Natural killer cell treated with Interleukin-12 subunit alpha and Interleukin-12 subunit beta and Interleukin-15 and Interleukin-18, amount 100 ng/mL, for 72 hours (primary cell): ENCODE measurements at regions not wholly inside any gene's neighbourhood (a gene's known extent, or its start where the extent isn't known, plus 50 kb on each side); places are given as distances from the start of the nearest gene placed in this dataset.

Source experiments
- ATAC-seq, 2 donors: fragments of 150-1000 bp; cut with Tn5 transposase in 1 of 2; sonication (Bioruptor Pico), chemical (Tn5 transposase) in 1 of 2; 2 replicates each; pipeline ENCODE4 v1.10.0; 2021
- DNase-seq: peaks from one replicate; pipeline ENCODE4 v3.0.0; 2022; ENCODE audit warnings: low spot score
- H3K27ac Mint-ChIP-seq, 2 donors: 1 replicate in 1 of 2; 2 replicates in 1 of 2; pipeline ENCODE4 v1.8.0; 2022; ENCODE audit warnings: mixed read lengths in 2 of 2, mild to moderate bottlenecking in 1 of 2, moderate library complexity in 1 of 2
- H3K27me3 Mint-ChIP-seq, 2 donors: 1 replicate in 1 of 2; 2 replicates in 1 of 2; pipeline ENCODE4 v1.8.0; 2022; ENCODE audit warnings: mixed read lengths in 2 of 2
- H3K36me3 Mint-ChIP-seq: one replicate; pipeline ENCODE4 v1.8.0; 2022; ENCODE audit warnings: mixed read lengths
- H3K4me1 Mint-ChIP-seq, 2 donors: 1 replicate in 1 of 2; 2 replicates in 1 of 2; pipeline ENCODE4 v1.8.0; 2022; ENCODE audit warnings: low read depth in 2 of 2, mixed read lengths in 2 of 2, mild to moderate bottlenecking in 1 of 2
- H3K4me3 Mint-ChIP-seq: one replicate; pipeline ENCODE4 v1.8.0; 2022; ENCODE audit warnings: mixed read lengths
- H3K9me3 Mint-ChIP-seq: 2 replicates; pipeline ENCODE4 v1.8.0; 2022; ENCODE audit warnings: mixed read lengths

DNA sequence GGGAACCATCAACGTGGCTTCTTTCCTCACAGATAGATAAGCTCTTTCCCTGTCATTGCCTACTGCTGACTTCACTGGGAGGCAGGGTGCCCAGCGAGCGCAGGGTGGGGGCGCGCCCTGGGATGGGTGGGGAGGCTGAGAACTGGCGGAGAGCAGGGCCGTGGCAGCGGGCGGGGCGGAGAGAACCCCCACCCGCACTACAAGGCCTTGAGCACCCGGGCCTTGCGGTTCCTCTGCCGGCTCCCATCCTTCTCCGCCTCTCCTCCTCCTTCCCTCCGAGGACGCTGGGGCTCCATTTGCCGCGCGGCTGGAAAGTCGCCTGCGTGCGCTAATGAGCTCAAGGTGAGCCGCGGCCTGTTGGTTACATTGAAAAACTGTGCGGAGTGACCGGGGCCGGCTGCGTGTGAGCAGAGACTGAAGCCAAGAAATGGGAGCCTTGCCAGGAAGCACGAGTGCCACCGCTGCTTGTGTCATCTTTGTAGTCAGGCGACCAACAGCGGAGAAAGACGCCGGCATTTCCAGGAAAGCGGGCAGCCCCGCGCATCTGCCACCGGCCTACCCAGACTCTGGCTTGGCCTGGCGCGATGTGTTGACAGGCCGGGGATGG, 963.5 kb upstream of the SLC35B3 start:
- Mint-ChIP-seq H3K36me3 (no peaks in the 10 kb centered on the region), H3K27me3 (no peaks in the 10 kb centered on the region), H3K9me3 (peaks cover 6% of the 10 kb centered on the region), H3K27ac (no peak overlapping the region), H3K4me3 (no peak overlapping the region), H3K4me1 (peaks cover 0 to 2% of the 10 kb centered on the region in 2 donors)
- DNase-seq (no peak), ATAC-seq (no peak)

DNA sequence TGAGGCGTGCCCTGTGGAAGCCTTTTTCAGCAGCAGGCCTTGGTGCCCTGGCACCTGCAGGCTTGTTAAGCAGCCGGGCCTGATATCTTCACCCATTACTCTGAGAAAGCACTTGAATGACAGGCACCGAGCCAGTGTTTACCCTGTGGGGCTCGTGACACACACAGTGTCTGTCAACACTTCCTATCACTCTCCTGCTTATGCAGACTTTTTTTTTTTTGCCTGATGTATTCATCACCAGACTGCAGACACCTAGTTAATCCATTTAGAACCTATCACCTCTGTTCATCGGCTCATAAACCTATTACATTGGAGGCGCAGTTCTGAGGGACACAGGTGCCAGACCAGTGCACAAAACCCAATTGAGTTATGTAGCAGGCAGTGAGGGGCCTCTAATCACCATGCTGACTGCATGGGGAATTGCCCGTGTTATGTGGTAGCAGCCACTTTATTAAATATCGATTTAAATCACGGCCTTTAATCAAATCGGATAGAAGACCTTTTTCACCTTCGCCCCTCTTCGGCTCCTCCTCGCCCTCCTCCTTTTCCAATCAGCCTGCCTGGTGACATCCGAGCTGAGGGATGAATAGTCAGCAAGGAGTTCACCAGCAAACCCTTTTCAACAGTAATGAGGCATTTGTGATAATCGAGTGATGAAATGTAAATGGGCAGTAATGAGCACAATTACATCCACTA, 962.9 kb upstream of the SLC35B3 start:
- Mint-ChIP-seq H3K4me1 (peaks cover 0 to 2% of the 10 kb centered on the region in 2 donors), H3K27ac (no peak overlapping the region), H3K36me3 (no peaks in the 10 kb centered on the region), H3K9me3 (peaks cover 6% of the 10 kb centered on the region), H3K27me3 (no peaks in the 10 kb centered on the region), H3K4me3 (no peak overlapping the region)
- DNase-seq: no peak
- no peak for ATAC-seq

DNA sequence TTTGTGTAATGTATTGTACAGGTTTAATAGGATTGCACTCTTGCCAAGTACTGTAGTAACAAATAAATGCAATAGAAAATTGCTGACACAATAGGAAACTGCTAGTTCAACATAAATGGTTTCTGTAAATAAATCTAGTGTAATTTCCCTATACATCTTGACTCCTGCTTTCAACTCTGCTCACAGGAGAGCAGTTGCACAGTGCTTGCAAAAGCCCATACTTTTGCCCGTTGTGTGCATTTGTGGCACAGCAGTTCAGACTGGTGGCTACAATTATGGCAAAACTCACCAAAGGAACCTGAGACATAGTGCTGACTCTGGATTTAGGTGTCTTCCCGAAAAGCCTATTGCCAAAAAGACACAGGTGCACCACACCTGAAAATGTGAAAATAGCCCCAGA, 953.3 kb upstream of the SLC35B3 start:
- Mint-ChIP-seq H3K27ac (no peak overlapping the region), H3K27me3 (no peaks in the 10 kb centered on the region), H3K9me3 (peaks cover 23% of the 10 kb centered on the region), H3K4me3 (no peak overlapping the region), H3K36me3 (no peaks in the 10 kb centered on the region), H3K4me1 (no peaks in the 10 kb centered on the region)
- no peak for ATAC-seq
- no peak for DNase-seq

DNA sequence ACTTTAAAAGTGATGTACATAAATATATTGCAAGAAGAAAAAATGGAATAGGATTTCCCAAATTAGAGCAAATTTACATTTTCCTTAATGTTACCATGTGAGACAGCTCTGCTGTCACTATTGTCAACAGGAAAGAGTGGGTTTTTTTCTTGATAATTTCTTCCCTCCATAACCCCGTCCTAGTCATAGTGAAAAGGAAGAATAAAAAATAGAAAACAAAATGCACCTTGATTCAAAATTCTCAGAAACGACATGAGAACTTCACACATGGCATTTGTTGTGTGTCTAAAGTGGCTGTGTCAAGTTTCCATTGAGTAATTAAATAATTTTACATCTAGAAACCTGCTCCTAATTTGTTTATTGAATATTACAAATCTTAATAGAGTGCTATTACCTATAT, 945.2 kb upstream of the SLC35B3 start:
- peaks cover 7% of the 10 kb centered on the region for H3K9me3 Mint-ChIP-seq
- H3K4me3 Mint-ChIP-seq: no peak overlapping the region
- no peaks in the 10 kb centered on the region for H3K36me3 Mint-ChIP-seq
- H3K27me3 Mint-ChIP-seq: no peaks in the 10 kb centered on the region
- ATAC-seq (no peak), DNase-seq (no peak)
- no peaks in the 10 kb centered on the region for H3K4me1 Mint-ChIP-seq
- H3K27ac Mint-ChIP-seq: no peak overlapping the region

DNA sequence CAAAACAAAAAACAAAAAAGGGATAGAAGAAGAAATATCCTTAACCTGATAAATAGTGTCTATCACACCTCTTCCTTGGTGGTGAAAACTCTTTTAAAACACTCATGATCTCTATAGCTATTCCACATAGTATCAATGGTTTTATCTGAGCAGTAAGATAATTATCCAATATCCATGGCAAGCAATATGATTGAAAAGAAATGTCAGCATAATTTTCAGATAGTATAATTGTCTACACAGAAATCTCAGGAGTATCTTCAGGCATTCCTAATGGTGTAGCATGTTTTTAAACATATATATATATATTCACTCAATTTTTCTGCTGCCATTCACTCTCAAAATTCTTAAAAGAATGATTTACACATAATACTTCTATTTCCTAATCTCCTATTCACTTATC, 938.0 kb upstream of the SLC35B3 start:
- DNase-seq (no peak), ATAC-seq (no peak)
- Mint-ChIP-seq H3K36me3 (no peaks in the 10 kb centered on the region), H3K4me3 (no peak overlapping the region), H3K4me1 (no peaks in the 10 kb centered on the region), H3K27me3 (no peaks in the 10 kb centered on the region), H3K9me3 (peaks cover 4% of the 10 kb centered on the region), H3K27ac (no peak overlapping the region)

DNA sequence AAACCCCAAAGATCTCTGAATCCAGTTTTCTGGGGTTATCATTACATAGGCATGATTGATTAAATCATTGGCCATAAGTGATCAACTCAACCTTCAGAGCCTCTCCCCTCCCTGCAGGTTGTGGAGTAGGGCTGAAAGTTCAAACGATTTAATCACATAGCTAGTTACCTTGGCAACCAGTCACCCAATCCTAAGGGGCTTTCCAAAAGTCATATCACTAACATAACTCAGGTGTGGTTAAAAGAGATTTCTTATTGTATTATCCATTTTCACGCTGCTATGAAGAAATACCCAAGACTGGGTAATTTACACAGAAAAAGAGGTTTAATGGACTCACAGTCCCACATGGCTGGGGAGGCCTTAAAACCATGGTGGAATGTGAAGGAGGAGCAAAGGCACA, 935.1 kb upstream of the SLC35B3 start:
- H3K4me1 Mint-ChIP-seq: no peaks in the 10 kb centered on the region
- DNase-seq (no peak), ATAC-seq (no peak)
- no peaks in the 10 kb centered on the region for H3K36me3 Mint-ChIP-seq
- H3K9me3 Mint-ChIP-seq: peaks cover 4% of the 10 kb centered on the region
- H3K27me3 Mint-ChIP-seq: no peaks in the 10 kb centered on the region
- H3K27ac Mint-ChIP-seq: no peak overlapping the region
- H3K4me3 Mint-ChIP-seq: no peak overlapping the region

DNA sequence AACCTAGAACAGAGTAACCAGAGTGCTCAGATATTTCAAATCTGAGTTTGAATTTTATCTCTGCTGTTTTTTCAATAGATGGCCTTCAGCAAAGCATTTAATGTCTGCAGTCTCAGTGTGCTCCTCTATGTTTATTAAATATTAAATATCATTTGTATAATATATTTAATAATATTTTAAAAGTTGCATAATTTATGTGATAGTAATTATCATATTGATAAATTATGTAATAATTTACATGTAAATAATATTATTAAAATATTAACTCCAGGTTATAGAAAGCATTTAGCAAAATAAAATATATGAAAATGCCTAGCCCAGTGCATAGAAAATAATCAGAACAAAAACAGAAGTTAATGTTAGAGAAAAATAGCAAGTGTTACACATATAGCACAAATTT, 930.0 kb upstream of the SLC35B3 start:
- Mint-ChIP-seq H3K4me3 (no peak overlapping the region), H3K27me3 (no peaks in the 10 kb centered on the region), H3K9me3 (peaks cover 4% of the 10 kb centered on the region), H3K4me1 (no peaks in the 10 kb centered on the region), H3K27ac (no peak overlapping the region), H3K36me3 (no peaks in the 10 kb centered on the region)
- ATAC-seq (no peak), DNase-seq (no peak)

DNA sequence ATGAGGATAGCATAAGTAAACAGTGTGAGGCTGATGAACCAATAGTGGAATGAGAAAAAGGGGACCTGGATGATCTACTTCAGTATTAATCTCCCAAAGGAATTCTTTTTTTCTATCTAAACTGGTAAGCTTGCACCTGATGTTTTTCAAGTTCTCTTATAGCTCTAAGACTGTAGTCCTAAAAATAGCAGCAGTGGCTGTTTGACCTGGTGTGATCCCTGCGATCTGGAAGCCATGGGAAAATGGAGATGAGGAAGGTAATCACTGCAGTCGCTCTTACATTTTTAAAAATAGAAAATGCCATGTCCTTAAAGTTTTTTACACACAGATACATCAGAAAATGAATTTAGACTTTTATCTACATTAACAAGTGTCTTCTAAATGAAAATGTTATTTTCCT, 926.4 kb upstream of the SLC35B3 start:
- H3K4me1 Mint-ChIP-seq: no peaks in the 10 kb centered on the region
- H3K27ac Mint-ChIP-seq: no peak overlapping the region
- H3K27me3 Mint-ChIP-seq: no peaks in the 10 kb centered on the region
- DNase-seq (no peak), ATAC-seq (no peak)
- H3K36me3 Mint-ChIP-seq: peaks cover 7% of the 10 kb centered on the region
- peaks cover 15% of the 10 kb centered on the region for H3K9me3 Mint-ChIP-seq
- no peak overlapping the region for H3K4me3 Mint-ChIP-seq

DNA sequence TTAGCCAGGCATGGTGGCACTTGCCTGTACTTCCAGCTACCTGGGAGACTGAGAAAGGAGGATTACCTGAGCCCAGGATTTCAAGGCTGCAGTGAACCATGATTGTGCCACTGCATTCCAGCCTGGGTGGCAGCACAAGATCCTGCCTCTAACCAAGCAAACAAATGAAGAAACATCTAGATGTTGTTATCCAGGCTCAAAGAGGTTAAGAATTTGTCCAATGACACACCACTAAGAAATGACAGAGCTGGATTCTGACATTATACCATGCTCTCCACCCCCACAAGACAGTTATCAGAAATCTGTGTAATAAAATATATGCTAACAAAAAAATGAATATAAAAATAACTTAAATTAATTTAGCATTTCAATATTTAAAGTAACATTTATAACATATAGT, 925.5 kb upstream of the SLC35B3 start:
- ATAC-seq (no peak), DNase-seq (no peak)
- peaks cover 16% of the 10 kb centered on the region for H3K9me3 Mint-ChIP-seq
- H3K36me3 Mint-ChIP-seq: peaks cover 7% of the 10 kb centered on the region
- no peak overlapping the region for H3K27ac Mint-ChIP-seq
- H3K4me1 Mint-ChIP-seq: no peaks in the 10 kb centered on the region
- H3K4me3 Mint-ChIP-seq: no peak overlapping the region
- H3K27me3 Mint-ChIP-seq: no peaks in the 10 kb centered on the region

DNA sequence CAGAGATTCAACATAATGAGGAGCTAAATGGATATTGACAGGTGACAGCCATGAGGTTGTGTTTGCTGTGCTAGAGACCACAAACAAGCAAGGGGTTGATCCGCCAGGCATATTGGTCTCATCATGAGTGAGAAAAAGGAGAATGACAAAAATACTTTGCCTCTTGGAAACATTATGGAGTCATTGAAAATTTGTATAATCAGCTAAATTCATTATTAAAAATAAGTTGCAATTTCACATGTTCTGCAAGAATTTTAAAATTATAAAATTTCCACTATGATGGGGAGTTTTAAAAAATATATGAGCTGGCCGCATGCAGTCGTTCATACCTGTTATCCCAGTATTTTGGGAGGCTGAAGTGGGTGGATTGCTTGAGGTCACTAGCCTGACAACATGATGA, 912.3 kb upstream of the SLC35B3 start:
- ATAC-seq (no peak), DNase-seq (no peak)
- H3K27me3 Mint-ChIP-seq: no peaks in the 10 kb centered on the region
- peaks cover 5% of the 10 kb centered on the region for H3K36me3 Mint-ChIP-seq
- H3K4me1 Mint-ChIP-seq: no peaks in the 10 kb centered on the region
- H3K4me3 Mint-ChIP-seq: no peak overlapping the region
- no peak overlapping the region for H3K27ac Mint-ChIP-seq
- peaks cover 13% of the 10 kb centered on the region for H3K9me3 Mint-ChIP-seq

DNA sequence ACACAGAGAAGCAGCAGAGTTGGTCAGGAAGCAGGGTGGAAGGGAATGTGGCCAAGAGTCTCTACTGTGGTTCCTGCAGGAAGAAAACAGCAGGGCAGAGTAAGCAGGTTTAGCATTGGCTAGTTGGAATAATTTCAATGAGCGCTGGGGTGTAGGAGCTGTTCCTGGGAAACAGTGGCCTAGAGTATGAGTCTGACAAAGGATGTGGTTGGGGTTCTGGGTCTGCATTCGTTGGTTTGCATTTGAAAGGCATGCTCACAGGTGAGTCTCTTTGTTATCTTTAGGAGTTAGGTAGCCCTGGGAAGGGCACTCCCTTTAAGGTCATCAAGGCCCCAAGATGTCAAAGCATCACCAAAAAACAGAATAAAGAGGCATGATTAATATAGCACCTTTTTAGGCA, 911.6 kb upstream of the SLC35B3 start:
- Mint-ChIP-seq H3K27ac (no peak overlapping the region), H3K9me3 (peaks cover 13% of the 10 kb centered on the region), H3K27me3 (no peaks in the 10 kb centered on the region), H3K4me3 (no peak overlapping the region), H3K4me1 (no peaks in the 10 kb centered on the region), H3K36me3 (peaks cover 5% of the 10 kb centered on the region)
- ATAC-seq (no peak), DNase-seq (no peak)

DNA sequence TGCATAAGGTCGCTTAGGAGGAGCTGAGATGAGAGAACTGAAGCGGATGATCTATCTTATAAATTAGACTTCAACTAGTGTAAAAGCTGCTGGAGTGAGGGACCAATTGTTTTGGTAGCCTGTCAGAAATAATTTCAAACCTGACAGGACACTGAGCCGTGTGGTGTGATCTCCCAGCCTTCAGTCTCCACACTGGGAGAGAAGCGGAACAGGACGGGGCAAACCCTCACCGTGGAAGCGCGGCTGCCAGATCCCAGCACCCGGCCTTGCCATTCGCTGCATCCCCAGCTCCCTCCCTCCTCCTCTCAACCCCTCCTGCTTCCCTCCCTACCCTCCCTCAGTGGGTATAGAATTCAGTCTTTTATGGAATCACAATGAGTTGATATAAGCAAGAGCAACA, 900.1 kb upstream of the SLC35B3 start:
- H3K36me3 Mint-ChIP-seq: no peaks in the 10 kb centered on the region
- no peaks in the 10 kb centered on the region for H3K4me1 Mint-ChIP-seq
- H3K9me3 Mint-ChIP-seq: peaks cover 4% of the 10 kb centered on the region
- ATAC-seq: no peak
- no peak overlapping the region for H3K4me3 Mint-ChIP-seq
- H3K27ac Mint-ChIP-seq: no peak overlapping the region
- DNase-seq: no peak
- no peaks in the 10 kb centered on the region for H3K27me3 Mint-ChIP-seq

DNA sequence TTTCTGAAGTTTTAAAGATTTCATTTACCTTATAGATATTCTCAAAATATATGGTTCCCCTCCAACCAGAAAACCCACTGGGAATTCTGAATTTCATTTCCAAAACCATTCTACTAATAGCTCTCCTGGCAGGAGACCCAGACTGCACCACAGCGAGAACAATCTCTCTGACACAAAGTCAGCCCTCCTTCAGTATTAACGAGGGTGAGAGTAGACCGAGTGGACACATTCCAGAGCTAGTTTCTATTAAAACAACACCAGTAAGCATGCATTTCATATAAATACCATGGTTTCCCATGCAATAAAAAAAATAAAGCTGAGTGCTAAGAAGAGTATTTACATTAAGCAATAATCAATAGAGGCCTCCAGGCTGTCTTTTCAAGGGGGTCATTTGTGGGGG, 899.6 kb upstream of the SLC35B3 start:
- ATAC-seq: no peak
- H3K9me3 Mint-ChIP-seq: peaks cover 4% of the 10 kb centered on the region

DNA sequence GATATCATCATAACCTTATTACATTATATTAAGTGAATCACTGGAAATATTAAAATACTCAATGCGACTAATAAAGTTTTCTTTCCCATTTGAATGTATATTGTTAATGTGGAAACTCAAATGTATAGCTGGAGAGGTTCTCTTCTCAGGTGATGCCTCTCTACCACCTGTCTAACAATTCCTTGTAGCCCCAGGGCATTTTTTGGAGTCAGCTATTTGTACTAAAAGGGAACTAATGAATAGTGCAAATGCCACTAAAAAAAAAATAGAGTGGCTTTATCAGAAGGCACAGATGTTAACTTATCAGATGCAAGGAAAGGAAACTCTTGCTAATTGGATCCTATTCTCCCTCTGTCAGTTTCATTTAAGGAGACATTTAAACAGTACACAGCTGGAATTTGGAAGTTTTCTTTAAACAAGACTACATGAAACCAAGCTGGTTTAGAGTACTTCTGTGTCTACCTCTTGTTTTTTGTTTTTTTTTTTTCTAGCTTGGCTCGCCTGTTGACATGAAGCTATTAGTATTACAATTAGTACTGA, 897.0 kb upstream of the SLC35B3 start:
- H3K36me3 Mint-ChIP-seq: no peaks in the 10 kb centered on the region
- no peak overlapping the region for H3K4me3 Mint-ChIP-seq

More for the DNA sequence above, 899.6 kb upstream of the SLC35B3 start:
- Mint-ChIP-seq H3K27ac (no peak overlapping the region), H3K27me3 (no peaks in the 10 kb centered on the region), H3K4me1 (no peaks in the 10 kb centered on the region), H3K36me3 (no peaks in the 10 kb centered on the region), H3K4me3 (no peak overlapping the region)
- DNase-seq: no peak

DNA sequence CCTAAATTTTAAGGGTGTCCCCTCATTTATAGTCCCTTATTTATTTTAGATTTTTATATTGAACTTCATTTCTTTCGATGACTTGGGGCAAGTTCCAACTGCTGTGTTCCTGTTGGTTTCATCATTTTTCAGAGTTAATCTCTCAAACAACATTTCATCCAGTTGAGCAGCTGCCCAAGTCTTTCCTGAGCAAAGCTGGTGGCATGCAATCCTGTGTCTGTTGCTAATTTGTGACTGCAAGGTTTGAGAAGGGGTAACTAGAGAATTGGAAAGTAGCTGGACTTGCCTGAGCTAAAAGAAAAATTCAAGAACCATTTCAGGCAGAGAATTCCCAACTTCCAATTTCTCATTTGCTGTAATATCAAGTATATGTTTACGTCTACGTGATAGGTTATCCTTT, 881.5 kb upstream of the SLC35B3 start:
- Mint-ChIP-seq H3K9me3 (peaks cover 3% of the 10 kb centered on the region), H3K27me3 (no peaks in the 10 kb centered on the region), H3K4me3 (no peak overlapping the region), H3K4me1 (no peaks in the 10 kb centered on the region), H3K27ac (no peak overlapping the region), H3K36me3 (no peaks in the 10 kb centered on the region)
- no peak for ATAC-seq
- no peak for DNase-seq

More for the DNA sequence above, 897.0 kb upstream of the SLC35B3 start:
- Mint-ChIP-seq H3K27ac (no peak overlapping the region), H3K27me3 (no peaks in the 10 kb centered on the region), H3K4me1 (no peaks in the 10 kb centered on the region), H3K9me3 (peaks cover 12% of the 10 kb centered on the region)
- DNase-seq: no peak
- no peak for ATAC-seq
